Suprapubic skin (tissue), 4 donors: ENCODE measurements at regions not wholly inside any gene's neighbourhood (a gene's known extent, or its start where the extent isn't known, plus 50 kb on each side); places are given as distances from the start of the nearest gene placed in this dataset.

Experiments used
- DNase-seq, 2 donors: peaks; one replicate each; pipeline ENCODE4 v3.0.0-alpha.2; 2019; ENCODE audit warnings: low spot score in 2 of 2
- H3K27ac ChIP-seq: fragments of 200-600 bp; sonication (generic); one replicate; pipeline ENCODE4 v1.5.1; 2019
- H3K27me3 ChIP-seq: fragments of 200-600 bp; sonication (generic); one replicate; pipeline ENCODE4 v1.5.1; 2019
- H3K36me3 ChIP-seq: fragments of 200-600 bp; sonication (generic); one replicate; pipeline ENCODE4 v1.5.1; 2019
- H3K4me1 ChIP-seq: fragments of 200-600 bp; sonication (generic); one replicate; pipeline ENCODE4 v1.5.1; 2019
- H3K4me3 ChIP-seq: fragments of 200-600 bp; sonication (generic); one replicate; pipeline ENCODE4 v1.5.1; 2019; ENCODE audit warnings: mild to moderate bottlenecking
- H3K9me3 ChIP-seq: fragments of 200-600 bp; sonication (generic); one replicate; pipeline ENCODE4 v1.5.1; 2019
- EP300 ChIP-seq: sonication (generic); formaldehyde crosslinking; IDR thresholded peaks from one replicate; pipeline ENCODE4 v1.6.1; 2017; ENCODE audit warnings: antibody characterized with exemption
- POLR2A ChIP-seq, 2 donors: fragments of 450-650 bp; IDR thresholded peaks; one replicate each; pipeline ENCODE4 v1.6.1; 2017; ENCODE audit warnings: antibody characterized with exemption in 2 of 2, mild to moderate bottlenecking in 2 of 2, moderate library complexity in 2 of 2
- POLR2AphosphoS5 ChIP-seq, 3 donors: sonication (generic); formaldehyde crosslinking; IDR thresholded peaks; one replicate each; pipeline ENCODE4 v1.6.1; 2017; ENCODE audit warnings: antibody characterized with exemption in 3 of 3
- WGBS: methylation state at CpG from one replicate; pipeline ENCODE4 v1.1.5; 2018; 5-methylcytosine and 5-hydroxymethylcytosine counted together
- TF ChIP-seq, protein P1 (sequence below), 2 donors: fragments of 200-600 bp in 1 of 2; fragments of 450-650 bp in 1 of 2; sonication (generic) in 1 of 2; IDR thresholded peaks; one replicate each; pipeline ENCODE4 v1.5.1; 2016 to 2019; ENCODE audit warnings: antibody characterized with exemption in 2 of 2, mild to moderate bottlenecking in 1 of 2, moderate library complexity in 1 of 2

- Histone ChIP-seq H3K27ac (no peak overlapping the region), H3K9me3 (peaks cover 6% of the 10 kb centered on the region), H3K27me3 (no peaks in the 10 kb centered on the region), H3K4me3 (no peak overlapping the region), H3K36me3 (no peaks in the 10 kb centered on the region), H3K4me1 (no peaks in the 10 kb centered on the region)
- TF ChIP-seq, protein P1, sequence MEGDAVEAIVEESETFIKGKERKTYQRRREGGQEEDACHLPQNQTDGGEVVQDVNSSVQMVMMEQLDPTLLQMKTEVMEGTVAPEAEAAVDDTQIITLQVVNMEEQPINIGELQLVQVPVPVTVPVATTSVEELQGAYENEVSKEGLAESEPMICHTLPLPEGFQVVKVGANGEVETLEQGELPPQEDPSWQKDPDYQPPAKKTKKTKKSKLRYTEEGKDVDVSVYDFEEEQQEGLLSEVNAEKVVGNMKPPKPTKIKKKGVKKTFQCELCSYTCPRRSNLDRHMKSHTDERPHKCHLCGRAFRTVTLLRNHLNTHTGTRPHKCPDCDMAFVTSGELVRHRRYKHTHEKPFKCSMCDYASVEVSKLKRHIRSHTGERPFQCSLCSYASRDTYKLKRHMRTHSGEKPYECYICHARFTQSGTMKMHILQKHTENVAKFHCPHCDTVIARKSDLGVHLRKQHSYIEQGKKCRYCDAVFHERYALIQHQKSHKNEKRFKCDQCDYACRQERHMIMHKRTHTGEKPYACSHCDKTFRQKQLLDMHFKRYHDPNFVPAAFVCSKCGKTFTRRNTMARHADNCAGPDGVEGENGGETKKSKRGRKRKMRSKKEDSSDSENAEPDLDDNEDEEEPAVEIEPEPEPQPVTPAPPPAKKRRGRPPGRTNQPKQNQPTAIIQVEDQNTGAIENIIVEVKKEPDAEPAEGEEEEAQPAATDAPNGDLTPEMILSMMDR (IDR thresholded peaks at IDR 0.05) = no peak
- TF ChIP-seq POLR2A (IDR thresholded peaks at IDR 0.05) (no peak), POLR2AphosphoS5 (IDR thresholded peaks at IDR 0.05) (no peak), EP300 (no peak)
- 71% methylated on average over 1 of the region's 1 CpG for WGBS
- no peak for DNase-seq
These were observed 985.2 kb upstream of the SEMA6D start for GRCh38 chr15:46732060-46732459.

DNA sequence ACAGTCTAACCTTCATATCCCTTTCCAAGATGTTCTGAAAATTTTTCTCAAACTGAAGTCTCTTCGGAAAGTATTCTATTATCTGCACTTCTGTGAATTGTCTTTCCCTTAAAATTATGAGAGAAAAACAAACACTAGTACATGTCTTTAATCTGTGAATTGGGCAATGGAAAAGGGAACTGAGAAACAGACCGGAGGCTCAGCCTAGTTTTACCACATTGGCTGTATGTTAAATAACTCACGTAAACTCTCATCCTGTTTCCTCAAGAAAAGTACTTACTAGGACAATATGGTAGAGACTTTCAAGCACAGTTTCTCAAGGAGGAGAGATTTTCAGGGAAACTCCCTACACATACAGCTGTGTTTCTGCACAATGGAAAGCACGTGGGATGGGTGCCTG lies 982.2 kb upstream of the SEMA6D start:
- no peak overlapping the region for H3K4me3 ChIP-seq
- H3K27me3 ChIP-seq = no peaks in the 10 kb centered on the region
- no peak overlapping the region for H3K27ac ChIP-seq
- 72% methylated on average over 4 of the region's 4 CpGs for WGBS
- no peaks in the 10 kb centered on the region for H3K9me3 ChIP-seq
- no peak for DNase-seq
- TF ChIP-seq POLR2A (IDR thresholded peaks at IDR 0.05) (no peak), EP300 (no peak), POLR2AphosphoS5 (IDR thresholded peaks at IDR 0.05) (no peak)
- TF ChIP-seq, protein P1 (IDR thresholded peaks at IDR 0.05) = no peak
- no peaks in the 10 kb centered on the region for H3K36me3 ChIP-seq
- H3K4me1 ChIP-seq = no peaks in the 10 kb centered on the region

- no peak for DNase-seq
- Histone ChIP-seq H3K4me3 (no peak overlapping the region), H3K27me3 (no peaks in the 10 kb centered on the region), H3K27ac (no peak overlapping the region), H3K4me1 (no peaks in the 10 kb centered on the region), H3K9me3 (no peaks in the 10 kb centered on the region), H3K36me3 (no peaks in the 10 kb centered on the region)
- no peak for TF ChIP-seq POLR2A (IDR thresholded peaks at IDR 0.05)
- TF ChIP-seq EP300 = no peak
- no peak for TF ChIP-seq POLR2AphosphoS5 (IDR thresholded peaks at IDR 0.05)
- TF ChIP-seq, protein P1 (IDR thresholded peaks at IDR 0.05) = no peak
- 23% methylated on average over 3 of the region's 3 CpGs for WGBS
These were observed 966.0 kb upstream of the SEMA6D start for GRCh38 chr15:46751303-46751702.

- no peaks in the 10 kb centered on the region for H3K27me3 ChIP-seq
- H3K4me1 ChIP-seq = no peaks in the 10 kb centered on the region
- H3K36me3 ChIP-seq = no peaks in the 10 kb centered on the region
- DNase-seq = no peak
- no peak overlapping the region for H3K27ac ChIP-seq
- H3K9me3 ChIP-seq = no peaks in the 10 kb centered on the region
- 86% methylated on average over 4 of the region's 4 CpGs for WGBS
- no peak overlapping the region for H3K4me3 ChIP-seq
- no peak for TF ChIP-seq POLR2AphosphoS5 (IDR thresholded peaks at IDR 0.05)
- no peak for TF ChIP-seq EP300
- TF ChIP-seq POLR2A (IDR thresholded peaks at IDR 0.05) = no peak
- TF ChIP-seq, protein P1 (IDR thresholded peaks at IDR 0.05) = no peak
These were observed 963.4 kb upstream of the SEMA6D start for GRCh38 chr15:46753946-46754345.

DNA sequence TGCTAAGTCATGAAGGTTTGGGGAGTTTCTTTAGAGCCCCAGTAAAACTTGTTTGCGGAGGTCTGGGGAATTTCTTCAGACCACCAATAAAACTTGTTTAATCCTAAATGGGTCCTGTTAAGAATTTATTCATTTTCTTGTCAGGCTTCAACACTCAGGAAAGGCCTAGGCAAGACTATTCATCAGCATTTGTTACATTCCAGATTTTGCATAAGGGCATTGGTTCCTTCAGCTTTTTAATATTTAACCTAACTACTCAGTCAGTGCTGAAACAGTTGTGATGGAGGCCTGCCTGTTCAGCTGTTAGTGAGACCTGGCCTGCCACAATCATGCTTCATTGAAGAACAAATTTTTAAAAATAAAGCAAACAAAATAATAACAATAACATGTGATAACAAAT lies 954.2 kb upstream of the SEMA6D start:
- Histone ChIP-seq H3K27ac (no peak overlapping the region), H3K4me3 (no peak overlapping the region), H3K27me3 (no peaks in the 10 kb centered on the region), H3K4me1 (no peaks in the 10 kb centered on the region), H3K36me3 (no peaks in the 10 kb centered on the region), H3K9me3 (no peaks in the 10 kb centered on the region)
- WGBS = 88% methylated on average over 1 of the region's 1 CpG
- DNase-seq = no peak
- TF ChIP-seq POLR2AphosphoS5 (IDR thresholded peaks at IDR 0.05) (no peak), POLR2A (IDR thresholded peaks at IDR 0.05) (no peak), EP300 (no peak)
- TF ChIP-seq, protein P1 (IDR thresholded peaks at IDR 0.05) = no peak
